Stimulated activated CD4-positive, alpha-beta T cell treated with anti-CD3 and anti-CD28 coated beads, Interleukin-15, amount 100 ng/mL, for 24 hours (primary cell): ENCODE measurements at regions not wholly inside any gene's neighbourhood (a gene's known extent, or its start where the extent isn't known, plus 50 kb on each side); places are given as distances from the start of the nearest gene placed in this dataset.

Source experiments
- DNase-seq: peaks from one replicate; pipeline ENCODE4 v3.0.0-alpha.2; 2020

DNA sequence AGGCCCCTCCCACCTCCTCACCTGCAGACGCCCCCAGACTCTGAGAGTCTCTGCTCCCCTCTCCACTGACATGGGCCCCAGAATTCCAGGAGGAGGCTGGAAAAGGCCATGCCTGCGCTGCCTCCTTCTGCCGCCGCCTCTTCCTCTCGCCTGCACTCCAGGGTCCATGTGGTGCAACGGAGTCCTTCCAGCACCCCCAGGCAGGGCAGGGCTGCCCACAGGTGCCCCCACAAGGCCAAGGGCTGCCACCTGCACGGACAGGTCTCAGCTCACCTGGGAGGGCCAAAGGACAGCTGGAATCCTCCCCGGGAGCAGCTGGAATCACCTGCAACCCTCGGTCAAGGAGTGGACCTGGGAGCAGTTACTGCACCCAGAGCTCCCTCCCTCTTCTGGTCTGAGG lies 194.9 kb downstream of the RBFOX3 start:
- no peak for DNase-seq

DNA sequence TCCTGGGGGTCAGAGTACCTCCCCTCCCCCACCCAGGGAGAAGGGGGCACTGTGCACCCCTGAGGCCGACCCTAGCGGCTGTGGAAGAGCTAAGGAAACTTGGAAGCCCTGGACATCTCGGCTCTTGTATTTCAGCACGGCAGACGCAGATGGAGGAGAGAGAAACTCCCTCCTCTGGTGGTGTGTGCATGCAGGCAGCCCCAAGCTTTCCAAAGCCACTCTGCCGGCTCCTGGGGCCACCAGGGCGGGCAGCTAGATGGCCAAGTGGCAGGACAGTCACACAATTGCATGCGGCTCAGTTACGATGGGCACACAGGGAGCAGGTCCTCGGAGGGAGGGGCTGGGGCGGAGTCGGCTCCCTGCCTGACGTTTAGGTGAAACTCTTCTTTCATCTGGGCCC lies 195.5 kb downstream of the RBFOX3 start:
- no peak for DNase-seq

- no peak for DNase-seq
Measured at GRCh38 chr17:79414793-79415211, 196.0 kb downstream of the RBFOX3 start.

- DNase-seq, result no peak
Measured at GRCh38 chr17:79414063-79414792, 196.6 kb downstream of the RBFOX3 start.

DNA sequence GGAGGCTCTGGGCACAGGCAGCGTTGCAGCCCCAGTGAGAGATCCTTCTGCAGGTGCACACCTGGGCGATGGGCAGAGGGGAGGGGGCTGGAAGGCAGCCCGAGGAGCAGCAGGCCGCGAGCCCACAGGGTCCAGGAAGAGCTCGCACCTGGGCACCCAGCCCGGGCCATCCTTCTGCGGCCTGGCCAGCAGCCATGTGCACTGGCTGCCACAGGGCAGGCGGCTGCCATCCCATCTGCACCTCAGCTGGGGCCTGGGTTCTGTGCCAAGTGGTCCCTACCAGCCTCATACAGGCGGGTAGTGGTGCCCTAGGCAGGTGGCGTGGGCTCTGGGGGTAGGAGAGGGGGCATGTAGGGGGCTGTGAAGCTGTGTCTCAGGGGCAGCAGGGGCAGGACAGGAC lies 197.2 kb downstream of the RBFOX3 start:
- DNase-seq, result no peak

DNA sequence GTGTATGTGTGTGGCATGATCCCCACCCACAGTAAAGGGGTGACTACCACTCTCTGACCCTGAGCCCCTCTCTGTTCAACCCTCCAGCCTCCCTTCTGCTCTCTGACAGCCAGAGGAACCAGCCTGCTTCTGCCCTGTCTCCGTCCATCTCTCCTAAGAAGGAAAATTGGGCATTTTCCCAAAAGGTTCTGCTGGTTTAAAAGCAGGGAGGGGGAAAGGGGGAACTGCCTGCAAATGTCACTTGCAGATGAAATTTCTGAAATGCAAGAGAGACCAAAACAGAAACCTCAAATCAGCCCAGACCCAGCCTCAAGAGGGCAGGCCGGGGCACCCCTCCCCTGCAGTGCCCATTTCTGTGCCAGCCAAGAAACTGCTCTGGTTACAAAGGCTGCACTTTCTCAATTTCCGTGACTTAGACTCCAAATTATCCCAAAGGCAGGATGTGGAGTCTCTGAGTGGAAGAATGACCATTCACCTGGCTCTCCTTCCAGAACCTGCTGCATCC lies 197.9 kb downstream of the RBFOX3 start:
- no peak for DNase-seq

DNA sequence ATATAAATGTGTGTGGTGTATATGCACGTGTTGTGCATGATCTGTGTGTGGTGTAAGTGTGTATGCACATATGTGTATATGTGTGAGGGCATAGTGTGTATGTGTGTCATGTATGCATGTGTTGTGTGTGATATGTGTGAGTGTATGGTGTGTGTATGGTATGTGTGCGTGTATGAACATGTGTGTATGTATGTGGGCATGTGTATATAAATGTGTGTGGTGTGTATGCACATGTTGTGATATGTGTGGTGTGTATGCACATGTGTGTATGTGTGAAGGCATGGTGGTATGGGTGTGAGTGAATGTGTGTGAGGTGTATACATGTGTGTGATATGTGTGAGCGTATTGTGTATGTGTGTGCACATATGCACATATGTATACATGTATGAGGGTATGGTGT lies 198.7 kb downstream of the RBFOX3 start:
- DNase-seq, result no peak

DNA sequence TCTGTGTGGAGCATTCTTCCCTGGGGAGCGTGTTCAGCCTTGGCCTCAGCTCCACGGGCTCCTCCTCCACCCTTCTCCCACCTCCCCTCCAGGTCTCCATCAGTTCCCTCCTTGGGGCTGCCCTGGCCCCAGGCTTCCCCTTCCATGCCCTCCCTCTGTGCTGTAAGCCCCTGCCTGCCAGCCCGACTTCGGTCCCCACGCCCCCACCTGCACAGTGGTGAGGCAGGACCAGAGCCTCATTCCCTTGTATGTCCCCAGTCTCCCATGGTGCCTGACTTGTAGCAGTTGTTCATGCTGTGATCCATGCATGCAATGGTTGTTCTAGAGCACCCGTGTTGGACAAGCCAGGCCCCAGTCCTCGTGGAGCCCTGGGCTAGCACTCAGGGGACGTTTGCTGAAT lies 199.4 kb downstream of the RBFOX3 start:
- no peak for DNase-seq

- no peak for DNase-seq
Measured at GRCh38 chr17:79410681-79411080, 200.2 kb downstream of the RBFOX3 start.

GRCh38 chr17:79408251-79408650 lies 202.6 kb downstream of the RBFOX3 start:
- no peak for DNase-seq

DNA sequence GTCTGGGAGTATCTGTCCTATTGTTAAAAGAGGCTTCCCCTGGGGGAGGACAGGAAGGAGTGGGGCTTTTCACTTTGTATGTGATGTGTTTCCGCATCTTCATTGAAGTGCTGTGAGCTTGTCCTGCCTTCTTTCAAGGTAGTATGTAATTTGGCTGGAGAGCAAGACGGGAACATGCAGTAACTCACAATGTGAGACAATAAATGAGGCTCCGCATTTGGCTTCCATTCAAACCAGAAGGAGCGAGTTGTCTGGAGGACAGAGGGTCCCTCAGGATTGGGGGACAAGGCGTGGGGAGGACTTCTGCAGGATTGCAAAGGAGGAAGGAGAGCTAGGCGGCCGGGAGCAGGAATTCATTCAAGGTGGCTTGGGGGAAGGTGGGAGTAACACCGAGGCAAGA lies 203.5 kb downstream of the RBFOX3 start:
- DNase-seq, result no peak

DNA sequence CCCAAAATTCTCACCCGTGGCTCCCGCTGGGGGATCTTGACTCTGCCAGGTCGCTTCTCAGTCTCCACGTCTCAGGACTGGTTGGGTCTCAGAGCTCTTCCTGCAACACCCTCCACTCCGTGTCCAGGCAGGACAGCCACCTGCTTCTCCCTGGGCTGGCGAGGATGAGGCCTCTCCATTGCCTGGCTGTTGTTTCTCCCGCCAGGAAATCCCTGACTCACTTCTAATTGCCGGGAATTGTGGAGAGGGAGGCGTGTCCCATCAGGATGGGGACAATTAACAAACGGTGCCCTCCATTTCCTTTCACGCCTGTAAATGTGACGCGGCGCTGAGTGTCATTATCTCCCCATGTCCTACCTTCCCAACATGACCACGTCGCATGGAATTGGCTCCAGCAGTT lies 204.5 kb downstream of the RBFOX3 start:
- DNase-seq, result no peak

DNA sequence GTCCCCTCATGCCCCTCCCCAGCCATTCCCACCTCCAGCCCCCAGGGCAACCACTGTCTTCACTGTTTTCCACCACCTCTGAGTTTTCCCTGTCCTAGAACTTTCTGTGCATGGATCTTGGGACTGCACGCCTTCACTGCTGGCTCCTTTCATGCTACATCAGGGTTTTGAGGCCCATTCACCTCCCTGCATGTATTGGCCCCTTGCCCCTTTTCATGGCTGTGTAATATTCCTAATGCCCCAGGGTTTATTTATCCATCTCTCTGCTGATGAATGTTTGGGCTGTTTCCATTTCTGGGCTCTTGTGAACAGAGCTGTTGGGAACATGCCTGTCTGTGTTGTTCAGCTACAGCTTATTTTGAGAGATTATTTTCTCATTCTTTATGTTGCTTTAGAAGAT lies 205.0 kb downstream of the RBFOX3 start:
- DNase-seq, result no peak

GRCh38 chr17:79404136-79404911 lies 206.5 kb downstream of the RBFOX3 start:
- DNase-seq, result no peak

- DNase-seq, result no peak
Measured at GRCh38 chr17:79401704-79402674, 208.9 kb downstream of the RBFOX3 start.

DNA sequence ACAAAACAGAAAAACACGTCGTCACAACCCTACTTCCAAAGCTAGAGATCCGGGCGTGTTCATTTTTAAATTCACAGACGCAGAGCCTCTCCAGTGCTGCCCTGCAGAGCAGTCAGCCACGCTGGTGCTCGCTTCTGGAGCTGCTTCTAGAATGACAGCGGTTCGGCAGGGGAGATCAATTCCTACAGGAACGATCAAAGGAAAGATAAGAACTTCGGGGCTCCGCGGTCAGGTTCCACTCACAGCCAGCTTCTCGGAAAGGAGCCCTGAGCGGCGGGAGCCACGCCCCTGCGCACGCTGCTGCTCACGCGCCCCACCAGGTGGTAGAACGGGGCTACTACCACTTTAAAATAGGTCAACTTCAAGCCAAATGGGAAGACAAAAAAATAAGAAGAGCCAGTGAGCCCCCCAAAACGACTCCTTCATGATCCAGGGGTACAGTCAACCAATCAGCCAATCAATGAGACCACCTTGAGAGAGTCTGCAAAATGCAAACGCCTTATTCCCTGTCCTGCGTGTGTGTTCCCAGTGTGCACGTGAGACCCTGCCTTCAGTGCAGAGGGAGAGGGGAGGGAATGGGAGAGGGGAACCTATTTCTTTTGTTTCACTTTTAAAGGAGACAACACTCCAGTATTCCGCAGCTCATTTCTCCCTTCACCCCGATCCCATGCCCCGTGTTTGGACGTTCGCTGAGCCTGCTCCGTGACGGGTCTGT lies 209.7 kb downstream of the RBFOX3 start:
- peak; percentile 74 for DNase-seq

- no peak for DNase-seq
Measured at GRCh38 chr17:79399610-79400144, 211.2 kb downstream of the RBFOX3 start.

DNA sequence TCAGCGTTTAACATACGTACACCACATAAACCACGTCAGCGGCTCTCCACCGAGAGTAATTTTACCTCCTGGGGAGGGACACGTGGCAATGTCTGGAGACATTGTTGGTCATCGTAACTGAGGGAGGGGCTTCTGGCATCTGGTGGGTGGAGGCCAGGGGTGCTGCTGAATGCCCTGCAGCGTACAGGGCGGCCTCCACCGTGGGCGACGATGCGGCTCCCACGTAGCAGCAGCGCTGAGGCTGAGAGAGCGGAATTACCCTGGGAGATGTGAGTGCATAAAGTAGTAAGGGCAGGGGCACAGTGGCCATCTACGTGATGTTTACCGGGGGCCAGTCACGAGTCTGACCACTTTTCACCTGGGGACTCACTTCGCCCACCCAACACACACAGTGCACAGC lies 212.4 kb downstream of the RBFOX3 start:
- no peak for DNase-seq

DNA sequence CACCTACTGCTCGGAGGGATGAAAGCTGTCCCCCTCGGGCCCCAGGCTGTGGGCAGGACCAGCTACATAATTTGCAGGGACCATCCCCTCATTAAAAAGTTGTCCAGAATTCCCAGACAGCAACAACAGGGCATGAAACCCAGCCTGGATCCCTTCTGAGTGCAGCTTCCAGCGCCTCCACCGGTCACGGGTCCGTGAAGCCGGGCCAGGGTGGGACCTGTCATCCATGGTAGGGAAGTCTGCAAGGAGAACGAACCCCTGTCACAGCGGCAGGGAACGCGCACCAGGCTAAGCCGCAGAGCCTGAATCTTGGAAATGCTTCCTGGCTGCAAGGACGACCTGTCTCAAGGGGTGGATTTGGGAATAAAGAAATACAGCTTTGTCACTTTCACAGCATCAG lies 214.2 kb downstream of the RBFOX3 start:
- no peak for DNase-seq

DNA sequence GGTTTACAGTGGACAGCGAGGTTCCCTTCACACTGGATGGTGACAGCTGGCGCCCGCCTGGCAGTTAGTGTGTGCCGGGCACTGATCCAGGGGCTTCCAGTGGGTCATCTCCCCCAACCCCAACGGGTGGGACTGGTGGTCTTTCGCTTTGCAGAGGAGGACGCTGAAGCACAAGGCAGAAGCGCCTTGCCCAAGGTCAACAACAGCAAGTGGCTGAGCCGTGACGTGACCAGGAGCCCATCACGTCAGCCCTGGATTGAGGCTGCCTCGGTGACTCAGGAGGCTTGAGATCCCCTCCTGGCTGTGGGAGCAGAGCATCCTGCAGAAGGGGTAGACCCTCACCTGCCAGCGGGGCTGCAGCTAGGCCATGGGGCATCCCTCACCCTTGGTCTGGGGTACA lies 215.3 kb downstream of the RBFOX3 start:
- no peak for DNase-seq

DNA sequence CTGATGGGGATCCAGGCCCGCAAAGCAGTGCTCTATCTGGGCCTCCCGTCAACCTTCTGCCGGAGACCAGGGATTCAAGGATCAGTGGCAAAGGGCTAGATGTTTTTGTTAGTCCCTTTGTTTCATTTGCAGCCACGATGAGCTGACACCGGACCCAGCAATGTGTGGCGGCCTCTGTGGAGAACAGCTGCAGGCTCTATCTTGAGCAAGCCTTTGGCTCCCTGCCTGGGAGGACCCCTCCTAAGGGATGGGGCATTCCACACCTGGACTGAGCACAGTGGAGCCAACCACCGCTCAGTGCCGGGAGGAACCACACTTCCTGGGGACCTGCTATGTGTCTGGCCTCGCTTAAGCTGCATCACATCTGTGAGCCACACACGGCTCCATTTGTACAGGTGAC lies 215.8 kb downstream of the RBFOX3 start:
- DNase-seq, result no peak
